GM12878 (cell line): ENCODE measurements at regions not wholly inside any gene's neighbourhood (a gene's known extent, or its start where the extent isn't known, plus 50 kb on each side); places are given as distances from the start of the nearest gene placed in this dataset.

Experiments used
- ATAC-seq: fragments of 200-7000 bp; cut with Tn5 transposase; 3 replicates; pipeline ENCODE4 v1.9.1; 2020; ENCODE audit warnings: mild to moderate bottlenecking, moderate library complexity
- BruUV-seq: library from RNA; stranded (reverse); fragments of 400-500 nt; replicated peaks from 2 replicates; lab custom pipeline; 2021; lab: Mats Ljungman, UMichigan
- CTCF ChIA-PET: fragments of 300-600 bp; sonication (Branson Sonifier 250); formaldehyde crosslinking; extraction: SDS; loops from one replicate; lab custom pipeline; 2021; ENCODE audit warnings: inconsistent platforms; lab: Yijun Ruan, JAX
- POLR2A ChIA-PET: fragments of 350-600 bp; formaldehyde crosslinking; extraction: SDS; loops from one replicate; lab custom pipeline; 2021; ENCODE audit warnings: inconsistent platforms; lab: Charles Lee
- RAD21 ChIA-PET: fragments of 300-600 bp; sonication (Branson Sonifier 250); formaldehyde crosslinking; loops from one replicate; lab custom pipeline; 2023; ENCODE audit warnings: antibody characterized with exemption; ENCODE audit not compliant: unreplicated experiment; lab: Charles Lee
- SMC1A ChIA-PET: fragments of 300-600 bp; sonication (Branson Sonifier 250); formaldehyde crosslinking; loops from one replicate; lab custom pipeline; 2023; ENCODE audit not compliant: unreplicated experiment, uncharacterized antibody; lab: Charles Lee
- DNase-seq: peaks from one replicate; pipeline ENCODE4 v3.0.0-alpha.2; 2011; ENCODE audit warnings: low read depth, low spot score
- FAIRE-seq: peaks from 3 replicates; lab custom pipeline; 2011; peaks lifted over from hg19 to GRCh38; lab: Jason Lieb, UNC
- H2AFZ ChIP-seq: 2 replicates; pipeline ENCODE4 v1.6.0; 2011; ENCODE audit warnings: low read depth, low read length, control low read depth; ENCODE audit not compliant: control insufficient read depth
- H3K27ac ChIP-seq: 2 replicates; pipeline ENCODE4 v1.5.1; 2011; ENCODE audit warnings: control low read depth; ENCODE audit not compliant: control insufficient read depth, insufficient read depth
- H3K27me3 ChIP-seq, 2 experiments: replicated peaks in 1 of 2; 2 replicates each; pipeline versions ENCODE4 v1.6.0 to v1.6.1; 2011; ENCODE audit warnings: low read length in 1 of 2; ENCODE audit not compliant: control insufficient read depth in 2 of 2, insufficient read depth in 2 of 2
- H3K36me3 ChIP-seq, 2 experiments: 2 replicates each; pipeline ENCODE4 v1.5.1; 2011; ENCODE audit warnings: low read length in 1 of 2; ENCODE audit not compliant: control insufficient read depth in 2 of 2, insufficient read depth in 2 of 2
- H3K4me1 ChIP-seq: 2 replicates; pipeline ENCODE4 v1.6.1; 2011; ENCODE audit warnings: mild to moderate bottlenecking, low read length, moderate library complexity, mixed read lengths; ENCODE audit not compliant: control insufficient read depth, insufficient read depth
- H3K4me2 ChIP-seq: 2 replicates; pipeline ENCODE4 v1.6.0; 2011; ENCODE audit warnings: control low read depth; ENCODE audit not compliant: control insufficient read depth, insufficient read depth
- H3K4me3 ChIP-seq: fragments of 200-600 bp; sonication (generic); 2 replicates; pipeline ENCODE4 v1.5.1; 2016
- H3K79me2 ChIP-seq: 2 replicates; pipeline ENCODE4 v1.6.0; 2011; ENCODE audit warnings: low read length; ENCODE audit not compliant: control insufficient read depth, insufficient read depth
- H3K9ac ChIP-seq: 2 replicates; pipeline ENCODE4 v1.8.0; 2011; ENCODE audit warnings: low read length, control low read depth, mixed read lengths; ENCODE audit not compliant: control insufficient read depth, insufficient read depth
- H3K9me3 ChIP-seq: replicated peaks from 3 replicates; pipeline ENCODE4 v1.5.1; 2011; ENCODE audit warnings: mild to moderate bottlenecking, low read length; ENCODE audit not compliant: control insufficient read depth, insufficient read depth
- H4K20me1 ChIP-seq: 2 replicates; pipeline ENCODE4 v1.6.0; 2011; ENCODE audit not compliant: control insufficient read depth, insufficient read depth
- HCFC1 ChIP-seq: fragments of 150-350 bp; IDR thresholded peaks from 2 replicates; pipeline ENCODE4 v1.6.1; 2014; ENCODE audit warnings: low read length
- KAT2A ChIP-seq: conservative IDR thresholded peaks from 2 replicates; pipeline ENCODE4 v1.6.1; 2011; ENCODE audit warnings: low read depth, low read length; ENCODE audit not compliant: control insufficient read depth
- NBN ChIP-seq: fragments of 450-650 bp; IDR thresholded peaks from 2 replicates; pipeline ENCODE4 v1.6.1; 2016
- NFYA ChIP-seq: IDR thresholded peaks from 2 replicates; pipeline ENCODE4 v1.6.1; 2011; ENCODE audit warnings: low read depth, mild to moderate bottlenecking, low read length, improper control_type of control experiment, borderline replicate concordance
- SMARCA5 ChIP-seq: fragments of 450-650 bp; IDR thresholded peaks from 2 replicates; pipeline ENCODE4 v1.6.1; 2017; ENCODE audit warnings: mild to moderate bottlenecking
- SREBF1 ChIP-seq: IDR thresholded peaks from 2 replicates; pipeline ENCODE4 v1.6.1; 2012; ENCODE audit warnings: mild to moderate bottlenecking, low read length
- ZNF592 ChIP-seq: fragments of 450-650 bp; IDR thresholded peaks from 2 replicates; pipeline ENCODE4 v1.6.1; 2017; ENCODE audit warnings: mild to moderate bottlenecking, moderate library complexity
- WGBS: methylation state at CpG from one replicate; pipeline ENCODE4 v1.1.6; 2016; ENCODE audit warnings: low lambda C conversion rate; ENCODE audit not compliant: insufficient replicate concordance, insufficient coverage; ENCODE audit errors: missing lambda C conversion rate; 5-methylcytosine and 5-hydroxymethylcytosine counted together
- in situ Hi-C: fragments of 300-500 bp; cut with MboI; formaldehyde crosslinking; loops from 9 replicates; pipeline ENCODE4 v1.14.3; 2018; ENCODE audit warnings: mixed read lengths
- intact Hi-C: fragments of 100-400 bp; cut with micrococcal nuclease; formaldehyde crosslinking; loops from one replicate; pipeline ENCODE4 v1.14.2; 2022; ENCODE audit not compliant: unreplicated experiment

GRCh38 chr6:4378319-4378996, 243.1 kb upstream of the ECI2 start:
- DNase-seq: no peak
- Histone ChIP-seq H3K27ac (no peak overlapping the region), H2AFZ (no peak overlapping the region), H3K9ac (no peak overlapping the region), H3K36me3 (no peaks in the 10 kb centered on the region), H3K4me1 (no peaks in the 10 kb centered on the region), H4K20me1 (no peaks in the 10 kb centered on the region), H3K9me3 (peaks cover 5% of the 10 kb centered on the region; the same call in 1 of the 3 replicates), H3K4me3 (no peak overlapping the region), H3K4me2 (no peak overlapping the region)
- FAIRE-seq: no peak
- ChIA-PET SMC1A (no interaction called here), POLR2A (no interaction called here)
- in situ Hi-C loops: no loop called here
- no TSS peak for BruUV-seq
- ATAC-seq: no peak
- intact Hi-C loops: no loop called here
- no peak for TF ChIP-seq SMARCA5
- TF ChIP-seq HCFC1: no peak
- no peak for TF ChIP-seq NFYA
- TF ChIP-seq, all 136 proteins: peak for 0
- WGBS: 46% methylated on average over 12 of the region's 12 CpGs
- ChIA-PET CTCF (interaction anchor here (0.6 kb wide), 1 partner anchor 646 kb away, joined by 3 read pairs; no protein-coding TSS in a partner anchor), RAD21 (no interaction called here)
- Histone ChIP-seq H3K27me3 (no peaks in the 10 kb centered on the region; a peak in 1 of 4 replicates), H3K79me2 (no peaks in the 10 kb centered on the region)

GRCh38 chr6:4377603-4378002, 242.2 kb upstream of the ECI2 start:
- Histone ChIP-seq H3K4me1 (no peaks in the 10 kb centered on the region), H4K20me1 (no peaks in the 10 kb centered on the region), H3K27me3 (no peaks in the 10 kb centered on the region; a peak in 1 of 4 replicates), H3K36me3 (no peaks in the 10 kb centered on the region), H3K9ac (no peak overlapping the region), H3K4me2 (no peak overlapping the region), H3K27ac (no peak overlapping the region), H3K9me3 (peaks cover under 1% of the 10 kb centered on the region; the same call in 1 of the 3 replicates), H3K79me2 (no peaks in the 10 kb centered on the region), H2AFZ (no peak overlapping the region)
- FAIRE-seq (no peak), ATAC-seq (no peak)
- SMC1A ChIA-PET: no interaction called here
- CTCF ChIA-PET: no interaction called here
- POLR2A ChIA-PET: no interaction called here
- intact Hi-C loops: no loop called here
- 2% methylated on average over 3 of the region's 3 CpGs for WGBS
- no TSS peak for BruUV-seq
- RAD21 ChIA-PET: no interaction called here
- no peak for TF ChIP-seq KAT2A
- no peak for TF ChIP-seq ZNF592
- TF ChIP-seq SREBF1: no peak
- TF ChIP-seq NBN: no peak
- TF ChIP-seq, all 136 proteins: peak for 0
- H3K4me3 ChIP-seq: no peak overlapping the region
- no peak for DNase-seq
- in situ Hi-C loops: no loop called here
